Liver (tissue), 3 donors: ENCODE measurements at regions not wholly inside any gene's neighbourhood (a gene's known extent, or its start where the extent isn't known, plus 50 kb on each side); places are given as distances from the start of the nearest gene placed in this dataset.

Source experiments
- EGR1 ChIP-seq, 2 donors: IDR thresholded peaks; 2 replicates each; pipeline ENCODE4 v1.6.1; 2016 to 2018; ENCODE audit warnings: antibody characterized with exemption in 2 of 2, low read depth in 2 of 2
- FOXA1 ChIP-seq: IDR thresholded peaks from 2 replicates; pipeline ENCODE4 v1.6.1; 2016; ENCODE audit warnings: antibody characterized with exemption
- GABPA ChIP-seq, 2 donors: IDR thresholded peaks in 1 of 2; conservative IDR thresholded peaks in 1 of 2; 2 replicates each; pipeline ENCODE4 v1.6.1; 2016; ENCODE audit warnings: antibody characterized with exemption in 2 of 2, mild to moderate bottlenecking in 1 of 2, moderate library complexity in 1 of 2
- SP1 ChIP-seq: IDR thresholded peaks from 2 replicates; pipeline ENCODE4 v1.6.1; 2018; ENCODE audit warnings: antibody characterized with exemption, mild to moderate bottlenecking
- TF ChIP-seq, protein P1 (sequence below): IDR thresholded peaks from 2 replicates; pipeline ENCODE4 v1.6.1; 2016; ENCODE audit warnings: antibody characterized with exemption, mild to moderate bottlenecking
- TF ChIP-seq, protein P2 (sequence below): fragments of 150-350 bp; IDR thresholded peaks from 2 replicates; pipeline ENCODE4 v1.5.1; 2017; ENCODE audit warnings: improper control_type of control experiment, low read depth, low read length; ENCODE audit not compliant: missing input control
- donor health status: healthy.
- donor health status: healthy.

DNA sequence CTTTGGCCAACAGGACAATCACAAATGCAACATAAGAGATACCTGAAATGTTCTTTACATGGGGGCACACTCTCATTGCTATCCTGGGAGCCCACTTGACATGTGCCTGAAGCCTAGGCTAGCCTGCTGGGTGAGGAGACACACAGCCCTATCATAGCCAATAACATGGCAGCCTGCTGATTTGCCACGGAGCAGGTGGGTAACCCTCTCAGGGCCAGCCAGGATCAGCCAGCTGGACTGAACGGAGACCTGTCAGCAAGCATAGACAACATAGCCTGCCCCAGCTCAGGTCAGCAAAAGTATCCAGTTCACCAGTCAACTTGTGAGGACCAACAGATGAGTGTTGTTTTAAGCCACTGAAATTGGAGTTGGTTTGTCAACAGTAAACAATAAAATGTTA lies 566.5 kb downstream of the DCDC2C start:
- TF ChIP-seq, protein P1, sequence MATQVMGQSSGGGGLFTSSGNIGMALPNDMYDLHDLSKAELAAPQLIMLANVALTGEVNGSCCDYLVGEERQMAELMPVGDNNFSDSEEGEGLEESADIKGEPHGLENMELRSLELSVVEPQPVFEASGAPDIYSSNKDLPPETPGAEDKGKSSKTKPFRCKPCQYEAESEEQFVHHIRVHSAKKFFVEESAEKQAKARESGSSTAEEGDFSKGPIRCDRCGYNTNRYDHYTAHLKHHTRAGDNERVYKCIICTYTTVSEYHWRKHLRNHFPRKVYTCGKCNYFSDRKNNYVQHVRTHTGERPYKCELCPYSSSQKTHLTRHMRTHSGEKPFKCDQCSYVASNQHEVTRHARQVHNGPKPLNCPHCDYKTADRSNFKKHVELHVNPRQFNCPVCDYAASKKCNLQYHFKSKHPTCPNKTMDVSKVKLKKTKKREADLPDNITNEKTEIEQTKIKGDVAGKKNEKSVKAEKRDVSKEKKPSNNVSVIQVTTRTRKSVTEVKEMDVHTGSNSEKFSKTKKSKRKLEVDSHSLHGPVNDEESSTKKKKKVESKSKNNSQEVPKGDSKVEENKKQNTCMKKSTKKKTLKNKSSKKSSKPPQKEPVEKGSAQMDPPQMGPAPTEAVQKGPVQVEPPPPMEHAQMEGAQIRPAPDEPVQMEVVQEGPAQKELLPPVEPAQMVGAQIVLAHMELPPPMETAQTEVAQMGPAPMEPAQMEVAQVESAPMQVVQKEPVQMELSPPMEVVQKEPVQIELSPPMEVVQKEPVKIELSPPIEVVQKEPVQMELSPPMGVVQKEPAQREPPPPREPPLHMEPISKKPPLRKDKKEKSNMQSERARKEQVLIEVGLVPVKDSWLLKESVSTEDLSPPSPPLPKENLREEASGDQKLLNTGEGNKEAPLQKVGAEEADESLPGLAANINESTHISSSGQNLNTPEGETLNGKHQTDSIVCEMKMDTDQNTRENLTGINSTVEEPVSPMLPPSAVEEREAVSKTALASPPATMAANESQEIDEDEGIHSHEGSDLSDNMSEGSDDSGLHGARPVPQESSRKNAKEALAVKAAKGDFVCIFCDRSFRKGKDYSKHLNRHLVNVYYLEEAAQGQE, result no peak
- TF ChIP-seq FOXA1, result no peak
- TF ChIP-seq SP1, result no peak
- TF ChIP-seq, protein P2, sequence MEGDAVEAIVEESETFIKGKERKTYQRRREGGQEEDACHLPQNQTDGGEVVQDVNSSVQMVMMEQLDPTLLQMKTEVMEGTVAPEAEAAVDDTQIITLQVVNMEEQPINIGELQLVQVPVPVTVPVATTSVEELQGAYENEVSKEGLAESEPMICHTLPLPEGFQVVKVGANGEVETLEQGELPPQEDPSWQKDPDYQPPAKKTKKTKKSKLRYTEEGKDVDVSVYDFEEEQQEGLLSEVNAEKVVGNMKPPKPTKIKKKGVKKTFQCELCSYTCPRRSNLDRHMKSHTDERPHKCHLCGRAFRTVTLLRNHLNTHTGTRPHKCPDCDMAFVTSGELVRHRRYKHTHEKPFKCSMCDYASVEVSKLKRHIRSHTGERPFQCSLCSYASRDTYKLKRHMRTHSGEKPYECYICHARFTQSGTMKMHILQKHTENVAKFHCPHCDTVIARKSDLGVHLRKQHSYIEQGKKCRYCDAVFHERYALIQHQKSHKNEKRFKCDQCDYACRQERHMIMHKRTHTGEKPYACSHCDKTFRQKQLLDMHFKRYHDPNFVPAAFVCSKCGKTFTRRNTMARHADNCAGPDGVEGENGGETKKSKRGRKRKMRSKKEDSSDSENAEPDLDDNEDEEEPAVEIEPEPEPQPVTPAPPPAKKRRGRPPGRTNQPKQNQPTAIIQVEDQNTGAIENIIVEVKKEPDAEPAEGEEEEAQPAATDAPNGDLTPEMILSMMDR, result no peak
- no peak for TF ChIP-seq GABPA (IDR thresholded peaks at IDR 0.05 in 1 of 2, conservative IDR thresholded peaks at IDR 0.05 in 1 of 2)
- TF ChIP-seq EGR1 (IDR thresholded peaks at IDR 0.05; ENCODE audit: low read depth in 2 of 2), result no peak
